ENCODE measurements at regions not wholly inside any gene's neighbourhood (a gene's known extent, or its start where the extent isn't known, plus 50 kb on each side); places are given as distances from the start of the nearest gene placed in this dataset.

GRCh38 chr3:77720460-77720971 lies 680.6 kb downstream of the ROBO2 start:
- Histone ChIP-seq H3F3A (ENCODE audit: low read depth) (no peaks in the 10 kb centered on the region), H3K79me2 (ENCODE audit: insufficient read depth, low read length) (no peaks in the 10 kb centered on the region), H3K9me2 (replicated peaks; ENCODE audit: low read depth, low read length) (no peaks in the 10 kb centered on the region), H3K36me3 (ENCODE audit: insufficient read depth, low read length) (no peaks in the 10 kb centered on the region), H3K9ac (ENCODE audit: low read depth, low read length, poor library complexity, severe bottlenecking) (no peak overlapping the region), H2AFZ (ENCODE audit: low read length) (no peak overlapping the region), H3K4me1 (ENCODE audit: insufficient read depth, low read length, poor library complexity, severe bottlenecking) (no peaks in the 10 kb centered on the region), H3K27me3 (ENCODE audit: insufficient read depth, low read length, poor library complexity, severe bottlenecking) (no peaks in the 10 kb centered on the region), H3K4me3 (ENCODE audit: low read length, poor library complexity, severe bottlenecking) (no peak overlapping the region), H3K9me3 (ENCODE audit: insufficient read depth, low read depth, low read length) (no peaks in the 10 kb centered on the region), H4K20me1 (ENCODE audit: insufficient read depth, low read length, poor library complexity, severe bottlenecking) (no peaks in the 10 kb centered on the region), H3K4me2 (ENCODE audit: low read depth, low read length, poor library complexity, severe bottlenecking) (no peak overlapping the region)
- TF ChIP-seq CTCF (conservative IDR thresholded peaks at IDR 0.05; ENCODE audit: low read length) (no peak), EZH2phosphoT487 (IDR thresholded peaks at IDR 0.05; ENCODE audit: borderline replicate concordance) (no peak)

- Histone ChIP-seq H2AFZ (ENCODE audit: low read length) (no peak overlapping the region), H3K9ac (ENCODE audit: low read depth, low read length, poor library complexity, severe bottlenecking) (no peak overlapping the region), H3K9me2 (replicated peaks; ENCODE audit: low read depth, low read length) (no peaks in the 10 kb centered on the region), H3K4me2 (ENCODE audit: low read depth, low read length, poor library complexity, severe bottlenecking) (no peak overlapping the region), H3K4me3 (ENCODE audit: low read length, poor library complexity, severe bottlenecking) (no peak overlapping the region), H3K79me2 (ENCODE audit: insufficient read depth, low read length) (no peaks in the 10 kb centered on the region), H3K9me3 (ENCODE audit: insufficient read depth, low read depth, low read length) (no peaks in the 10 kb centered on the region), H3K4me1 (ENCODE audit: insufficient read depth, low read length, poor library complexity, severe bottlenecking) (no peaks in the 10 kb centered on the region), H3K27me3 (ENCODE audit: insufficient read depth, low read length, poor library complexity, severe bottlenecking) (no peaks in the 10 kb centered on the region), H4K20me1 (ENCODE audit: insufficient read depth, low read length, poor library complexity, severe bottlenecking) (no peaks in the 10 kb centered on the region), H3F3A (ENCODE audit: low read depth) (no peaks in the 10 kb centered on the region), H3K36me3 (ENCODE audit: insufficient read depth, low read length) (no peaks in the 10 kb centered on the region)
- TF ChIP-seq CTCF (conservative IDR thresholded peaks at IDR 0.05; ENCODE audit: low read length) (no peak), EZH2phosphoT487 (IDR thresholded peaks at IDR 0.05; ENCODE audit: borderline replicate concordance) (no peak)
These were observed 686.6 kb downstream of the ROBO2 start for GRCh38 chr3:77726517-77726916.

GRCh38 chr3:77746048-77746447 lies 706.1 kb downstream of the ROBO2 start:
- no peaks in the 10 kb centered on the region for H3K36me3 ChIP-seq (ENCODE audit: insufficient read depth, low read length)
- H3K9me3 ChIP-seq (ENCODE audit: insufficient read depth, low read depth, low read length): no peaks in the 10 kb centered on the region
- no peaks in the 10 kb centered on the region for H3K9me2 ChIP-seq (replicated peaks; ENCODE audit: low read depth, low read length)
- H3F3A ChIP-seq (ENCODE audit: low read depth): no peaks in the 10 kb centered on the region
- no peak for TF ChIP-seq CTCF (conservative IDR thresholded peaks at IDR 0.05; ENCODE audit: low read length)
- TF ChIP-seq EZH2phosphoT487 (IDR thresholded peaks at IDR 0.05; ENCODE audit: borderline replicate concordance): no peak
- no peak overlapping the region for H2AFZ ChIP-seq (ENCODE audit: low read length)
- H3K4me1 ChIP-seq (ENCODE audit: insufficient read depth, low read length, poor library complexity, severe bottlenecking): no peaks in the 10 kb centered on the region
- no peak overlapping the region for H3K4me2 ChIP-seq (ENCODE audit: low read depth, low read length, poor library complexity, severe bottlenecking)
- H3K79me2 ChIP-seq (ENCODE audit: insufficient read depth, low read length): no peaks in the 10 kb centered on the region
- H3K27me3 ChIP-seq (ENCODE audit: insufficient read depth, low read length, poor library complexity, severe bottlenecking): no peaks in the 10 kb centered on the region
- H3K4me3 ChIP-seq (ENCODE audit: low read length, poor library complexity, severe bottlenecking): no peak overlapping the region
- no peaks in the 10 kb centered on the region for H4K20me1 ChIP-seq (ENCODE audit: insufficient read depth, low read length, poor library complexity, severe bottlenecking)
- H3K9ac ChIP-seq (ENCODE audit: low read depth, low read length, poor library complexity, severe bottlenecking): no peak overlapping the region
